ENCODE measurements at regions not wholly inside any gene's neighbourhood (a gene's known extent, or its start where the extent isn't known, plus 50 kb on each side); places are given as distances from the start of the nearest gene placed in this dataset.

DNA sequence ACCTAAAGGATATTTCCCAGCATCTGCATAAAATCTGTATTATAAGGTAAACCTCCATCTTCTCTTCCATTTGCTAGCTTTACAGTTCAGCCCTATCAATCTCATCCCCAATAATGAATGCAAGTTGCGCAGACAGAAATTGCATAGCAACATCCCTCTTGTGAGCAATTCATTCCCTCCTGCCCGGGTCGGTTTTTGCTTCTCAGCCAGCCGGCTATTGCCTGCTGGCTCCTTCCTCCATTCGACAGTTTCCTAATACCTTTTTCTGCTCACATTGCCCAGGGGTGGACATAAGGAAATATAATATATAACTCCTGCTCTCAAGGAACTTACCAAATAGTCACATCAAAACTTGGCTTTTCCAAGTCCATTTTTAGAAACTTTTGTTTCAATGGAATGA, 125.2 kb downstream of the FGF9 start:
- ChIA-PET CTCF (no interaction called here), POLR2A (no interaction called here)
- TF ChIP-seq POLR2AphosphoS5 (IDR thresholded peaks at IDR 0.05; ENCODE audit: low read depth, low read length) (no peak), SIN3A (IDR thresholded peaks at IDR 0.05; ENCODE audit: borderline replicate concordance, insufficient read depth, low read depth, low read length) (no peak), TCF7L2 (IDR thresholded peaks at IDR 0.05; ENCODE audit: low read depth, low read length) (no peak)
- TF ChIP-seq, protein P1, sequence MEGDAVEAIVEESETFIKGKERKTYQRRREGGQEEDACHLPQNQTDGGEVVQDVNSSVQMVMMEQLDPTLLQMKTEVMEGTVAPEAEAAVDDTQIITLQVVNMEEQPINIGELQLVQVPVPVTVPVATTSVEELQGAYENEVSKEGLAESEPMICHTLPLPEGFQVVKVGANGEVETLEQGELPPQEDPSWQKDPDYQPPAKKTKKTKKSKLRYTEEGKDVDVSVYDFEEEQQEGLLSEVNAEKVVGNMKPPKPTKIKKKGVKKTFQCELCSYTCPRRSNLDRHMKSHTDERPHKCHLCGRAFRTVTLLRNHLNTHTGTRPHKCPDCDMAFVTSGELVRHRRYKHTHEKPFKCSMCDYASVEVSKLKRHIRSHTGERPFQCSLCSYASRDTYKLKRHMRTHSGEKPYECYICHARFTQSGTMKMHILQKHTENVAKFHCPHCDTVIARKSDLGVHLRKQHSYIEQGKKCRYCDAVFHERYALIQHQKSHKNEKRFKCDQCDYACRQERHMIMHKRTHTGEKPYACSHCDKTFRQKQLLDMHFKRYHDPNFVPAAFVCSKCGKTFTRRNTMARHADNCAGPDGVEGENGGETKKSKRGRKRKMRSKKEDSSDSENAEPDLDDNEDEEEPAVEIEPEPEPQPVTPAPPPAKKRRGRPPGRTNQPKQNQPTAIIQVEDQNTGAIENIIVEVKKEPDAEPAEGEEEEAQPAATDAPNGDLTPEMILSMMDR (IDR thresholded peaks at IDR 0.05), result no peak
- TF ChIP-seq, protein P2, sequence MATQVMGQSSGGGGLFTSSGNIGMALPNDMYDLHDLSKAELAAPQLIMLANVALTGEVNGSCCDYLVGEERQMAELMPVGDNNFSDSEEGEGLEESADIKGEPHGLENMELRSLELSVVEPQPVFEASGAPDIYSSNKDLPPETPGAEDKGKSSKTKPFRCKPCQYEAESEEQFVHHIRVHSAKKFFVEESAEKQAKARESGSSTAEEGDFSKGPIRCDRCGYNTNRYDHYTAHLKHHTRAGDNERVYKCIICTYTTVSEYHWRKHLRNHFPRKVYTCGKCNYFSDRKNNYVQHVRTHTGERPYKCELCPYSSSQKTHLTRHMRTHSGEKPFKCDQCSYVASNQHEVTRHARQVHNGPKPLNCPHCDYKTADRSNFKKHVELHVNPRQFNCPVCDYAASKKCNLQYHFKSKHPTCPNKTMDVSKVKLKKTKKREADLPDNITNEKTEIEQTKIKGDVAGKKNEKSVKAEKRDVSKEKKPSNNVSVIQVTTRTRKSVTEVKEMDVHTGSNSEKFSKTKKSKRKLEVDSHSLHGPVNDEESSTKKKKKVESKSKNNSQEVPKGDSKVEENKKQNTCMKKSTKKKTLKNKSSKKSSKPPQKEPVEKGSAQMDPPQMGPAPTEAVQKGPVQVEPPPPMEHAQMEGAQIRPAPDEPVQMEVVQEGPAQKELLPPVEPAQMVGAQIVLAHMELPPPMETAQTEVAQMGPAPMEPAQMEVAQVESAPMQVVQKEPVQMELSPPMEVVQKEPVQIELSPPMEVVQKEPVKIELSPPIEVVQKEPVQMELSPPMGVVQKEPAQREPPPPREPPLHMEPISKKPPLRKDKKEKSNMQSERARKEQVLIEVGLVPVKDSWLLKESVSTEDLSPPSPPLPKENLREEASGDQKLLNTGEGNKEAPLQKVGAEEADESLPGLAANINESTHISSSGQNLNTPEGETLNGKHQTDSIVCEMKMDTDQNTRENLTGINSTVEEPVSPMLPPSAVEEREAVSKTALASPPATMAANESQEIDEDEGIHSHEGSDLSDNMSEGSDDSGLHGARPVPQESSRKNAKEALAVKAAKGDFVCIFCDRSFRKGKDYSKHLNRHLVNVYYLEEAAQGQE (IDR thresholded peaks at IDR 0.05; ENCODE audit: insufficient read depth in 1 of 2, low read depth in 2 of 2, low read length in 1 of 2), result no peak
- intact Hi-C loops (cut with micrococcal nuclease; ENCODE audit: unreplicated experiment) (no loop called here), in situ Hi-C loops (cut with HindIII; ENCODE audit: low pct_unique_long_range_greater_than_20kb, low sequenced_read_pairs) (no loop called here)
- H3K4me3 ChIP-seq (ENCODE audit: low read depth in 2 of 2, low read length in 2 of 2), result no peak overlapping the region
- H3K27ac ChIP-seq (ENCODE audit: low read length), result no peak overlapping the region
- no TSS peak for BruUV-seq (replicated peaks)
- H3K27me3 ChIP-seq (ENCODE audit: control insufficient read depth, insufficient read depth, low read length), result no peaks in the 10 kb centered on the region
- H3K9me3 ChIP-seq (ENCODE audit: control insufficient read depth, insufficient read depth, low read depth, low read length), result no peaks in the 10 kb centered on the region
- no peaks in the 10 kb centered on the region for H3K4me1 ChIP-seq (ENCODE audit: control insufficient read depth, insufficient read depth, low read length)
- ATAC-seq (no peak), DNase-seq (ENCODE audit: low read depth, low spot score) (no peak)
- no peaks in the 10 kb centered on the region for H3K36me3 ChIP-seq (ENCODE audit: control insufficient read depth, insufficient read depth, low read length)

DNA sequence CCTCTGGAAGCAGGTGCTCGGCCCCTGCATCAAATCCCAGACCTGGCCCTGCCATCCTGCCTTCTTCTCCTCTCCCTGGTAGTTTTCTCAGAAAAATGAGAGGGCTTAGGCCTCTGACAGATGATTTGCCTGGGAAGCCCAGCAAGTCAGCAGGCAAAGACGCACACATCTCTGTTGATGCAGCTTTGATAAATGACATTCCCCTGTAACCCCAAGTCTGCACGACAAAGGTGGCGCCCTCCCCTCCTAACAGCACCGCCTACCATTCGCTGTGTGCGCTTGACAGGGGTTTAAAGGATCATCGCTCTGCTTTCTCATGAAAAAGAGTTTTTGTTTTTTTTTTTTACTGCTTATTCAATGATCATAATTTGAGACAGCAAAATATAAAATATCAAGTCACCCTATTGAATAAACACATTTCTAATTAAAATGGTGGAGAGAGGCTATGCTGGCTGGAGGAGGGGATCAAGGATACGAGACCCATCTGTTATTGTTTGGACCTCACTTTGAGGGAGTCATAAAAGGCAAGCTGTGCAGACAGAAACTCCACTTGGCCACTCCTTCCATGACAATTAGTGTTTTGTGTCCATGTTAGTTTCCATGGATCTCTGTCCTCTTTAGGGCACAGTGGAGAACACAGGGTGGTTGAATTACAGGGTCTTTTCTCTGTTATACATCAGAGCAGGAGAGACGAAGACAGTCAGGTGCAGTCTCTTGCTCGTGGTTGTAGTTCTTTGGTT, 126.1 kb downstream of the FGF9 start:
- ChIA-PET POLR2A (no interaction called here), CTCF (no interaction called here)
- DNase-seq (ENCODE audit: low read depth, low spot score) (no peak), ATAC-seq (no peak)
- intact Hi-C loops (cut with micrococcal nuclease; ENCODE audit: unreplicated experiment), result no loop called here
- TF ChIP-seq TCF7L2 (IDR thresholded peaks at IDR 0.05; ENCODE audit: low read depth, low read length) (no peak), SIN3A (IDR thresholded peaks at IDR 0.05; ENCODE audit: borderline replicate concordance, insufficient read depth, low read depth, low read length) (no peak)
- TF ChIP-seq, protein P2 (IDR thresholded peaks at IDR 0.05; ENCODE audit: insufficient read depth in 1 of 2, low read depth in 2 of 2, low read length in 1 of 2), result no peak
- TF ChIP-seq, protein P1 (IDR thresholded peaks at IDR 0.05), result no peak
- Histone ChIP-seq H3K4me3 (ENCODE audit: low read depth in 2 of 2, low read length in 2 of 2) (no peak overlapping the region), H3K36me3 (ENCODE audit: control insufficient read depth, insufficient read depth, low read length) (no peaks in the 10 kb centered on the region), H3K4me1 (ENCODE audit: control insufficient read depth, insufficient read depth, low read length) (no peaks in the 10 kb centered on the region), H3K27me3 (ENCODE audit: control insufficient read depth, insufficient read depth, low read length) (no peaks in the 10 kb centered on the region), H3K9me3 (ENCODE audit: control insufficient read depth, insufficient read depth, low read depth, low read length) (no peaks in the 10 kb centered on the region), H3K27ac (ENCODE audit: low read length) (no peak overlapping the region)
- in situ Hi-C loops (cut with HindIII; ENCODE audit: low pct_unique_long_range_greater_than_20kb, low sequenced_read_pairs), result no loop called here
- BruUV-seq (replicated peaks), result no TSS peak
